ENCODE measurements at regions not wholly inside any gene's neighbourhood (a gene's known extent, or its start where the extent isn't known, plus 50 kb on each side); places are given as distances from the start of the nearest gene placed in this dataset.

- H3K36me3 ChIP-seq (ENCODE audit: insufficient read depth, low read length, poor library complexity, severe bottlenecking): no peaks in the 10 kb centered on the region
- H3K27me3 ChIP-seq (replicated peaks; ENCODE audit: insufficient read depth, low read depth, low read length, poor library complexity): no peaks in the 10 kb centered on the region
- CTCF ChIA-PET: no interaction called here
- H3K4me1 ChIP-seq (ENCODE audit: insufficient read depth, low read length, poor library complexity, severe bottlenecking): no peaks in the 10 kb centered on the region
- intact Hi-C loops (cut with micrococcal nuclease; ENCODE audit: unreplicated experiment): no loop called here
- POLR2A ChIA-PET (ENCODE audit: low non-redundant PET): no interaction called here
- BruUV-seq (replicated peaks): no TSS peak
- TF ChIP-seq CTCF (conservative IDR thresholded peaks at IDR 0.05; ENCODE audit: low read depth, low read length) (no peak), EZH2 (IDR thresholded peaks at IDR 0.05; ENCODE audit: borderline replicate concordance, low read depth, low read length, poor library complexity, severe bottlenecking) (no peak)
- no peaks in the 10 kb centered on the region for H3K9me3 ChIP-seq (ENCODE audit: low read depth, low read length, poor library complexity, severe bottlenecking)
- DNase-seq (ENCODE audit: low spot score): no peak
- H3K4me3 ChIP-seq (ENCODE audit: low read depth, low read length, poor library complexity, severe bottlenecking): no peak overlapping the region
- H3K27ac ChIP-seq (ENCODE audit: low read depth, low read length, poor library complexity, severe bottlenecking): no peak overlapping the region
Measured at GRCh38 chr5:68450245-68450852, 234.8 kb downstream of the PIK3R1 start.

- POLR2A ChIA-PET (ENCODE audit: low non-redundant PET): no interaction called here
- DNase-seq (ENCODE audit: low spot score): no peak
- no peaks in the 10 kb centered on the region for H3K36me3 ChIP-seq (ENCODE audit: insufficient read depth, low read length, poor library complexity, severe bottlenecking)
- H3K4me3 ChIP-seq (ENCODE audit: low read depth, low read length, poor library complexity, severe bottlenecking): no peak overlapping the region
- CTCF ChIA-PET: no interaction called here
- H3K27me3 ChIP-seq (replicated peaks; ENCODE audit: insufficient read depth, low read depth, low read length, poor library complexity): no peaks in the 10 kb centered on the region
- no peak overlapping the region for H3K27ac ChIP-seq (ENCODE audit: low read depth, low read length, poor library complexity, severe bottlenecking)
- intact Hi-C loops (cut with micrococcal nuclease; ENCODE audit: unreplicated experiment): no loop called here
- no TSS peak for BruUV-seq (replicated peaks)
- TF ChIP-seq CTCF (conservative IDR thresholded peaks at IDR 0.05; ENCODE audit: low read depth, low read length): no peak
- TF ChIP-seq EZH2 (IDR thresholded peaks at IDR 0.05; ENCODE audit: borderline replicate concordance, low read depth, low read length, poor library complexity, severe bottlenecking): no peak
- no peaks in the 10 kb centered on the region for H3K4me1 ChIP-seq (ENCODE audit: insufficient read depth, low read length, poor library complexity, severe bottlenecking)
- no peaks in the 10 kb centered on the region for H3K9me3 ChIP-seq (ENCODE audit: low read depth, low read length, poor library complexity, severe bottlenecking)
Measured at GRCh38 chr5:68452286-68452685, 236.7 kb downstream of the PIK3R1 start.

- no peak overlapping the region for H3K4me3 ChIP-seq (ENCODE audit: low read depth, low read length, poor library complexity, severe bottlenecking)
- no peak for TF ChIP-seq CTCF (conservative IDR thresholded peaks at IDR 0.05; ENCODE audit: low read depth, low read length)
- TF ChIP-seq EZH2 (IDR thresholded peaks at IDR 0.05; ENCODE audit: borderline replicate concordance, low read depth, low read length, poor library complexity, severe bottlenecking): no peak
- H3K9me3 ChIP-seq (ENCODE audit: low read depth, low read length, poor library complexity, severe bottlenecking): no peaks in the 10 kb centered on the region
- peaks cover 1% of the 10 kb centered on the region for H3K4me1 ChIP-seq (ENCODE audit: insufficient read depth, low read length, poor library complexity, severe bottlenecking)
- intact Hi-C loops (cut with micrococcal nuclease; ENCODE audit: unreplicated experiment): no loop called here
- ChIA-PET POLR2A (ENCODE audit: low non-redundant PET) (no interaction called here), CTCF (no interaction called here)
- no peak for DNase-seq (ENCODE audit: low spot score)
- no peaks in the 10 kb centered on the region for H3K27me3 ChIP-seq (replicated peaks; ENCODE audit: insufficient read depth, low read depth, low read length, poor library complexity)
- BruUV-seq (replicated peaks): no TSS peak
- no peak overlapping the region for H3K27ac ChIP-seq (ENCODE audit: low read depth, low read length, poor library complexity, severe bottlenecking)
- H3K36me3 ChIP-seq (ENCODE audit: insufficient read depth, low read length, poor library complexity, severe bottlenecking): no peaks in the 10 kb centered on the region
Measured at GRCh38 chr5:68454172-68454571, 238.6 kb downstream of the PIK3R1 start.

All from A673 (cell line).